Lung (tissue), 11 donors: ENCODE measurements at regions not wholly inside any gene's neighbourhood (a gene's known extent, or its start where the extent isn't known, plus 50 kb on each side); places are given as distances from the start of the nearest gene placed in this dataset.
A peak's percentile ranks its signal among the peaks of the same experiment; 100 is the strongest.

ENCODE experiments used
- ATAC-seq: fragments of 200-7000 bp; cut with Tn5 transposase; one replicate; pipeline ENCODE4 v1.9.1; 2020; ENCODE audit warnings: moderate number of reproducible peaks; ENCODE audit not compliant: insufficient read depth, low FRiP score
- DNase-seq, 3 donors: peaks; one replicate each; pipeline ENCODE4 v3.0.0-alpha.2; 2013 to 2017
- H3K27ac ChIP-seq, 2 donors: one replicate each; pipeline ENCODE4 v1.5.1; 2013; ENCODE audit warnings: mild to moderate bottlenecking in 2 of 2, moderate library complexity in 2 of 2, control low read depth in 1 of 2, inconsistent platforms in 1 of 2, low read depth in 1 of 2, low read length in 1 of 2
- H3K27me3 ChIP-seq, 3 donors: one replicate each; pipeline ENCODE4 v1.5.1; 2013; ENCODE audit warnings: low read length in 2 of 3; ENCODE audit not compliant: control insufficient read depth in 3 of 3, insufficient read depth in 3 of 3
- H3K36me3 ChIP-seq, 4 donors: one replicate each; pipeline ENCODE4 v1.5.1; 2013; ENCODE audit warnings: low read length in 4 of 4, mild to moderate bottlenecking in 1 of 4, moderate library complexity in 1 of 4; ENCODE audit not compliant: control insufficient read depth in 4 of 4, insufficient read depth in 4 of 4
- H3K4me1 ChIP-seq, 5 donors: one replicate each; pipeline ENCODE4 v1.5.1; 2013; ENCODE audit warnings: low read length in 5 of 5, mild to moderate bottlenecking in 2 of 5, moderate library complexity in 1 of 5; ENCODE audit not compliant: control insufficient read depth in 5 of 5, insufficient read depth in 5 of 5
- H3K4me3 ChIP-seq: one replicate; pipeline ENCODE4 v1.5.1; 2013; ENCODE audit warnings: mild to moderate bottlenecking, control low read depth, moderate library complexity
- H3K9ac ChIP-seq, 2 donors: one replicate each; pipeline ENCODE4 v1.5.1; 2013; ENCODE audit warnings: low read length in 2 of 2, control low read depth in 1 of 2; ENCODE audit not compliant: insufficient read depth in 1 of 2
- H3K9me3 ChIP-seq, 4 donors: one replicate each; pipeline ENCODE4 v1.5.1; 2013; ENCODE audit warnings: low read length in 3 of 4, mild to moderate bottlenecking in 1 of 4, moderate library complexity in 1 of 4; ENCODE audit not compliant: control insufficient read depth in 4 of 4, insufficient read depth in 3 of 4
- WGBS, 2 donors: extraction: QIAGEN DNeasy Blood & Tissue Kit; methylation state at CpG; one replicate each; pipeline ENCODE4 v1.1.7; 2013; 5-methylcytosine and 5-hydroxymethylcytosine counted together
- TF ChIP-seq, protein P1 (sequence below): IDR thresholded peaks from 2 replicates; pipeline ENCODE4 v1.5.1; 2012; ENCODE audit warnings: mild to moderate bottlenecking; ENCODE audit errors: control extremely low read depth, extremely low read depth
- donor health status: control.
- donor health status: control.
- donor health status: Bipolar disorder and iron deficiency.
- donor health status: healthy.
- donor health status: DM: yes; HTN: yes; CAD: no.

GRCh38 chr6:167509853-167510220 lies 185.0 kb downstream of the TTLL2 start:
- ATAC-seq, result no peak
- no peak overlapping the region for H3K27ac ChIP-seq
- H3K4me3 ChIP-seq, result no peak overlapping the region
- H3K27me3 ChIP-seq, result peaks cover 0 to 13% (median 3%) of the 10 kb centered on the region in 3 donors
- H3K36me3 ChIP-seq, result no peaks in the 10 kb centered on the region
- peaks cover 0 to 16% (median 9%) of the 10 kb centered on the region in 5 donors for H3K4me1 ChIP-seq
- TF ChIP-seq, protein P1, sequence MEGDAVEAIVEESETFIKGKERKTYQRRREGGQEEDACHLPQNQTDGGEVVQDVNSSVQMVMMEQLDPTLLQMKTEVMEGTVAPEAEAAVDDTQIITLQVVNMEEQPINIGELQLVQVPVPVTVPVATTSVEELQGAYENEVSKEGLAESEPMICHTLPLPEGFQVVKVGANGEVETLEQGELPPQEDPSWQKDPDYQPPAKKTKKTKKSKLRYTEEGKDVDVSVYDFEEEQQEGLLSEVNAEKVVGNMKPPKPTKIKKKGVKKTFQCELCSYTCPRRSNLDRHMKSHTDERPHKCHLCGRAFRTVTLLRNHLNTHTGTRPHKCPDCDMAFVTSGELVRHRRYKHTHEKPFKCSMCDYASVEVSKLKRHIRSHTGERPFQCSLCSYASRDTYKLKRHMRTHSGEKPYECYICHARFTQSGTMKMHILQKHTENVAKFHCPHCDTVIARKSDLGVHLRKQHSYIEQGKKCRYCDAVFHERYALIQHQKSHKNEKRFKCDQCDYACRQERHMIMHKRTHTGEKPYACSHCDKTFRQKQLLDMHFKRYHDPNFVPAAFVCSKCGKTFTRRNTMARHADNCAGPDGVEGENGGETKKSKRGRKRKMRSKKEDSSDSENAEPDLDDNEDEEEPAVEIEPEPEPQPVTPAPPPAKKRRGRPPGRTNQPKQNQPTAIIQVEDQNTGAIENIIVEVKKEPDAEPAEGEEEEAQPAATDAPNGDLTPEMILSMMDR, result no peak
- peaks cover 0 to 1% (median 0%) of the 10 kb centered on the region in 4 donors for H3K9me3 ChIP-seq
- H3K9ac ChIP-seq, result no peak overlapping the region
- no peak for DNase-seq
- 87 to 88% methylated on average over 10 of the region's 10 CpGs for WGBS, 2 donors

DNA sequence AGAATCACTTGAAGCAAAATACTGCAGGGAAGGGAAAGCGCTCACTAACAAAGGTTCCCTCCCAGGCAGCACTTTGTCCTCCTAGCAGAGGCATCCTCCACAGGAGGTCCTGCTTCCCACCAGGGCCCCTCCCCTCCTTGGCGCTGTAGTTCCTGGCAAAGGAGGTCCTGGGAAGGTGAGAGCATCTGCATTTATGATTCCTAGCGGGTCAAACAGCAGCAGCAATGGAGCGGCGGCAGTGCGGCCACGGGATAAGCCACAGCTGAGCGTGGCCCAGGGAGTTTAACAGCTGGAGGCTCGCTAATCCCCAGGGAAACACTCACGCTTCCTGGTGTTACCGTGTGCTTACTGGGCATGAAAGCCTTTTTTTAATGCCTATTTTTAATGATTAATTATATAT lies 185.8 kb downstream of the TTLL2 start:
- TF ChIP-seq, protein P1, result no peak
- peaks cover 0 to 1% (median 0%) of the 10 kb centered on the region in 4 donors for H3K9me3 ChIP-seq
- 84 to 92% methylated on average over 11 of the region's 11 CpGs for WGBS, 2 donors
- no peak overlapping the region for H3K27ac ChIP-seq
- peaks cover 0 to 12% (median 9%) of the 10 kb centered on the region in 5 donors for H3K4me1 ChIP-seq
- DNase-seq, result no peak
- H3K36me3 ChIP-seq, result no peaks in the 10 kb centered on the region
- ATAC-seq, result no peak
- H3K4me3 ChIP-seq, result no peak overlapping the region
- peaks cover 0 to 13% (median 3%) of the 10 kb centered on the region in 3 donors for H3K27me3 ChIP-seq
- no peak overlapping the region for H3K9ac ChIP-seq

- ATAC-seq (no peak), DNase-seq (peak in 2 of 3 donors; percentile 57 to 67)
- WGBS, 2 donors, result 46 to 60% methylated on average over 11 of the region's 11 CpGs
- peaks cover 0 to 1% (median 0%) of the 10 kb centered on the region in 4 donors for H3K9me3 ChIP-seq
- H3K27me3 ChIP-seq, result peaks cover 0 to 13% (median 9%) of the 10 kb centered on the region in 3 donors
- no peaks in the 10 kb centered on the region for H3K36me3 ChIP-seq
- peaks cover 0 to 20% (median 4%) of the 10 kb centered on the region in 5 donors for H3K4me1 ChIP-seq
- no peak overlapping the region for H3K4me3 ChIP-seq
- H3K9ac ChIP-seq, result no peak overlapping the region
- TF ChIP-seq, protein P1, result no peak
- no peak overlapping the region for H3K27ac ChIP-seq
Observed at GRCh38 chr6:167512696-167513375, 187.9 kb downstream of the TTLL2 start.
